Endothelial cell of umbilical vein (primary cell): ENCODE measurements at regions not wholly inside any gene's neighbourhood (a gene's known extent, or its start where the extent isn't known, plus 50 kb on each side); places are given as distances from the start of the nearest gene placed in this dataset.

ENCODE experiments used
- CTCF ChIP-seq, 2 donors: IDR thresholded peaks; 1 replicate in 1 of 2; 2 replicates in 1 of 2; pipeline ENCODE4 v1.5.1; 2011; ENCODE audit warnings: low read length in 2 of 2, mild to moderate bottlenecking in 2 of 2, moderate library complexity in 2 of 2, control low read depth in 1 of 2, inconsistent platforms in 1 of 2, low read depth in 1 of 2; ENCODE audit not compliant: insufficient read depth in 1 of 2; ENCODE audit errors: extremely low read depth in 1 of 2
- EZH2 ChIP-seq: IDR thresholded peaks from 2 replicates; pipeline ENCODE4 v1.6.1; 2012; ENCODE audit warnings: borderline replicate concordance, low read depth, mild to moderate bottlenecking, moderate library complexity, low read length, inconsistent platforms; ENCODE audit not compliant: severe bottlenecking
- FOS ChIP-seq: IDR thresholded peaks from 2 replicates; pipeline ENCODE4 v1.6.1; 2011; ENCODE audit warnings: mild to moderate bottlenecking, low read length, moderate library complexity, borderline replicate concordance; ENCODE audit not compliant: insufficient read depth
- MAX ChIP-seq: IDR thresholded peaks from 2 replicates; pipeline ENCODE4 v1.6.1; 2011; ENCODE audit not compliant: insufficient read depth, insufficient read length
- MYC ChIP-seq: IDR thresholded peaks from one replicate; pipeline ENCODE4 v1.6.1; 2011; ENCODE audit warnings: mild to moderate bottlenecking, low read depth, low read length
- POLR2A ChIP-seq: IDR thresholded peaks from 2 replicates; pipeline ENCODE4 v1.6.1; 2012; ENCODE audit warnings: low read depth, mild to moderate bottlenecking, control low read depth, low read length
- POLR2AphosphoS5 ChIP-seq: IDR thresholded peaks from 2 replicates; pipeline ENCODE4 v1.6.1; 2012; ENCODE audit warnings: low read depth, mild to moderate bottlenecking, control low read depth, low read length, moderate library complexity; ENCODE audit not compliant: insufficient read depth

- TF ChIP-seq CTCF (IDR thresholded peaks at IDR 0.05; ENCODE audit: extremely low read depth in 1 of 2, insufficient read depth in 1 of 2, low read depth in 1 of 2, low read length in 2 of 2) = no peak
- TF ChIP-seq POLR2AphosphoS5 = no peak
- TF ChIP-seq EZH2 = no peak
- TF ChIP-seq MYC = no peak
- TF ChIP-seq POLR2A = no peak
- TF ChIP-seq FOS = no peak
- TF ChIP-seq MAX = no peak
Observed at GRCh38 chr18:4593895-4594294, 138.8 kb upstream of the DLGAP1 start.
